ENCODE measurements at regions not wholly inside any gene's neighbourhood (a gene's known extent, or its start where the extent isn't known, plus 50 kb on each side); places are given as distances from the start of the nearest gene placed in this dataset.

DNA sequence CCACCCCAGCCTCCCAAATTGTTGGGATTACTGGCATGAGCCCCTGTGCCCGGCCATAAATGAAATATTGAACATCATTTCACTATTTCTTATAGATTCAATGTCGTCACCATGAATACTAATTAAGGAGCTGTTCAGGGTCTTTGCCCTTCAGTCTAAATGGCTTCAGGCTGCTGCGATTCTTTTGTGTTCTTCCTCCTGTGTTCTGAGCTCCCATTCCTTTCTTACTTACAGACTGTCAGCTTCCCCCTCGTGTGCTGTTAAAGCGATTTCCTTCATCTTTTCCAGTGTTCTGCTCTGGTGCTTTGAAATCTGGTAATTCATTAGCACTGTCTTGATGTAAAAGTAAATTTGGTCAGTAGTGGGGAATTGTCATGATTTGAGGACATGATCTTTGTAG, 63.3 kb upstream of the PRDM1 start:
- Histone ChIP-seq H3K4me2 (ENCODE audit: low read depth, low read length) (no peak overlapping the region), H4K20me1 (ENCODE audit: insufficient read depth, low read length) (no peaks in the 10 kb centered on the region), H3K27me3 (ENCODE audit: control insufficient read depth in 1 of 2, insufficient read depth in 2 of 2, low read length in 2 of 2) (peaks cover 0 to 19% of the 10 kb centered on the region in 2 experiments; a peak in 2 of 5 replicates), H2AFZ (ENCODE audit: low read length) (no peak overlapping the region), H3K36me3 (replicated peaks in 1 of 2; ENCODE audit: control insufficient read depth in 1 of 2, insufficient read depth in 2 of 2, low read length in 2 of 2) (no peaks in the 10 kb centered on the region), H3K4me3 (replicated peaks in 1 of 3; ENCODE audit: insufficient read depth in 1 of 3, low read depth in 2 of 3, low read length in 3 of 3) (no peak overlapping the region), H3K79me2 (ENCODE audit: insufficient read depth, low read length) (no peaks in the 10 kb centered on the region), H3K4me1 (ENCODE audit: insufficient read depth, low read length) (no peaks in the 10 kb centered on the region), H3K27ac (ENCODE audit: extremely low read length, insufficient read depth, low read length) (no peak overlapping the region), H3K9me3 (ENCODE audit: low read length) (no peaks in the 10 kb centered on the region), H3K9ac (ENCODE audit: insufficient read depth, low read depth, low read length) (no peak overlapping the region)
- intact Hi-C loops (cut with micrococcal nuclease; ENCODE audit: unreplicated experiment) (no loop called here), in situ Hi-C loops (cut with HindIII; ENCODE audit: extremely low pct_ligation_motif_present, low pct_unique_long_range_greater_than_20kb) (no loop called here)
- ATAC-seq (no peak), FAIRE-seq (no peak), DNase-seq (ENCODE audit: low spot score) (no peak)
- 4% methylated on average over 5 of the region's 5 CpGs for WGBS (ENCODE audit: low lambda C conversion rate)
- CTCF ChIA-PET (ENCODE audit: low intra/inter-chr PET ratio, low total read pairs), result no interaction called here
- POLR2A ChIA-PET, result no interaction called here
- BruUV-seq (replicated peaks), result no TSS peak
- no peak for TF ChIP-seq MIER3 (CRISPR knock-in tag; IDR thresholded peaks at IDR 0.05; ENCODE audit: borderline replicate concordance)
- no peak for TF ChIP-seq GLI4 (CRISPR knock-in tag; IDR thresholded peaks at IDR 0.05; ENCODE audit: borderline replicate concordance)
- no peak for TF ChIP-seq FOXM1 (CRISPR knock-in tag; IDR thresholded peaks at IDR 0.05)
- TF ChIP-seq ZBTB3 (CRISPR knock-in tag; IDR thresholded peaks at IDR 0.05; ENCODE audit: borderline replicate concordance, low read depth), result no peak
- no peak for TF ChIP-seq ZNF563 (CRISPR knock-in tag; IDR thresholded peaks at IDR 0.05)
- TF ChIP-seq RFXAP (CRISPR knock-in tag; IDR thresholded peaks at IDR 0.05; ENCODE audit: borderline replicate concordance), result no peak
- no peak for TF ChIP-seq ZKSCAN1 (IDR thresholded peaks at IDR 0.05; ENCODE audit: low read length)
- no peak for TF ChIP-seq DDIT3 (CRISPR knock-in tag; IDR thresholded peaks at IDR 0.05)
- TF ChIP-seq ZNF382 (CRISPR knock-in tag; IDR thresholded peaks at IDR 0.05; ENCODE audit: borderline replicate concordance), result no peak
- TF ChIP-seq, protein P1, sequence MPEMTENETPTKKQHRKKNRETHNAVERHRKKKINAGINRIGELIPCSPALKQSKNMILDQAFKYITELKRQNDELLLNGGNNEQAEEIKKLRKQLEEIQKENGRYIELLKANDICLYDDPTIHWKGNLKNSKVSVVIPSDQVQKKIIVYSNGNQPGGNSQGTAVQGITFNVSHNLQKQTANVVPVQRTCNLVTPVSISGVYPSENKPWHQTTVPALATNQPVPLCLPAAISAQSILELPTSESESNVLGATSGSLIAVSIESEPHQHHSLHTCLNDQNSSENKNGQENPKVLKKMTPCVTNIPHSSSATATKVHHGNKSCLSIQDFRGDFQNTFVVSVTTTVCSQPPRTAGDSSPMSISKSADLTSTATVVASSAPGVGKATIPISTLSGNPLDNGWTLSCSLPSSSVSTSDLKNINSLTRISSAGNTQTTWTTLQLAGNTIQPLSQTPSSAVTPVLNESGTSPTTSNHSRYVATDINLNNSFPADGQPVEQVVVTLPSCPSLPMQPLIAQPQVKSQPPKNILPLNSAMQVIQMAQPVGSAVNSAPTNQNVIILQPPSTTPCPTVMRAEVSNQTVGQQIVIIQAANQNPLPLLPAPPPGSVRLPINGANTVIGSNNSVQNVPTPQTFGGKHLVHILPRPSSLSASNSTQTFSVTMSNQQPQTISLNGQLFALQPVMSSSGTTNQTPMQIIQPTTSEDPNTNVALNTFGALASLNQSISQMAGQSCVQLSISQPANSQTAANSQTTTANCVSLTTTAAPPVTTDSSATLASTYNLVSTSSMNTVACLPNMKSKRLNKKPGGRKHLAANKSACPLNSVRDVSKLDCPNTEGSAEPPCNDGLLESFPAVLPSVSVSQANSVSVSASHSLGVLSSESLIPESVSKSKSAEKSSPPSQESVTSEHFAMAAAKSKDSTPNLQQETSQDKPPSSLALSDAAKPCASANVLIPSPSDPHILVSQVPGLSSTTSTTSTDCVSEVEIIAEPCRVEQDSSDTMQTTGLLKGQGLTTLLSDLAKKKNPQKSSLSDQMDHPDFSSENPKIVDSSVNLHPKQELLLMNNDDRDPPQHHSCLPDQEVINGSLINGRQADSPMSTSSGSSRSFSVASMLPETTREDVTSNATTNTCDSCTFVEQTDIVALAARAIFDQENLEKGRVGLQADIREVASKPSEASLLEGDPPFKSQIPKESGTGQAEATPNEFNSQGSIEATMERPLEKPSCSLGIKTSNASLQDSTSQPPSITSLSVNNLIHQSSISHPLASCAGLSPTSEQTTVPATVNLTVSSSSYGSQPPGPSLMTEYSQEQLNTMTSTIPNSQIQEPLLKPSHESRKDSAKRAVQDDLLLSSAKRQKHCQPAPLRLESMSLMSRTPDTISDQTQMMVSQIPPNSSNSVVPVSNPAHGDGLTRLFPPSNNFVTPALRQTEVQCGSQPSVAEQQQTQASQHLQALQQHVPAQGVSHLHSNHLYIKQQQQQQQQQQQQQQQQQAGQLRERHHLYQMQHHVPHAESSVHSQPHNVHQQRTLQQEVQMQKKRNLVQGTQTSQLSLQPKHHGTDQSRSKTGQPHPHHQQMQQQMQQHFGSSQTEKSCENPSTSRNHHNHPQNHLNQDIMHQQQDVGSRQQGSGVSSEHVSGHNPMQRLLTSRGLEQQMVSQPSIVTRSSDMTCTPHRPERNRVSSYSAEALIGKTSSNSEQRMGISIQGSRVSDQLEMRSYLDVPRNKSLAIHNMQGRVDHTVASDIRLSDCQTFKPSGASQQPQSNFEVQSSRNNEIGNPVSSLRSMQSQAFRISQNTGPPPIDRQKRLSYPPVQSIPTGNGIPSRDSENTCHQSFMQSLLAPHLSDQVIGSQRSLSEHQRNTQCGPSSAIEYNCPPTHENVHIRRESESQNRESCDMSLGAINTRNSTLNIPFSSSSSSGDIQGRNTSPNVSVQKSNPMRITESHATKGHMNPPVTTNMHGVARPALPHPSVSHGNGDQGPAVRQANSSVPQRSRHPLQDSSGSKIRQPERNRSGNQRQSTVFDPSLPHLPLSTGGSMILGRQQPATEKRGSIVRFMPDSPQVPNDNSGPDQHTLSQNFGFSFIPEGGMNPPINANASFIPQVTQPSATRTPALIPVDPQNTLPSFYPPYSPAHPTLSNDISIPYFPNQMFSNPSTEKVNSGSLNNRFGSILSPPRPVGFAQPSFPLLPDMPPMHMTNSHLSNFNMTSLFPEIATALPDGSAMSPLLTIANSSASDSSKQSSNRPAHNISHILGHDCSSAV (CRISPR knock-in tag; IDR thresholded peaks at IDR 0.05; ENCODE audit: borderline replicate concordance), result no peak
- no peak for TF ChIP-seq ZNF605 (CRISPR knock-in tag; IDR thresholded peaks at IDR 0.05)
- TF ChIP-seq SRSF4 (IDR thresholded peaks at IDR 0.05; ENCODE audit: low read depth, low read length, poor library complexity, severe bottlenecking), result no peak
- TF ChIP-seq, protein P2, sequence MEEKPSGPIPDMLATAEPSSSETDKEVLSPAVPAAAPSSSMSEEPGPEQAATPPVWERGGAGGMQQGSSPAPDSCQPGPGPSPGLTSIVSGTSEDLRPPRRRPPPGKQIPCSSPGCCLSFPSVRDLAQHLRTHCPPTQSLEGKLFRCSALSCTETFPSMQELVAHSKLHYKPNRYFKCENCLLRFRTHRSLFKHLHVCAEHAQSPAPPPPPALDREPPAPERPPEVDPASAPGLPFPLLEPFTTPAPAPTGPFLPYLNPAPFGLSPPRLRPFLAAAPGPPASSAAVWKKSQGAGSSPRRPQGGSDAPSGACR (CRISPR knock-in tag; IDR thresholded peaks at IDR 0.05), result no peak
- no peak for TF ChIP-seq PLRG1 (conservative IDR thresholded peaks at IDR 0.05)
- TF ChIP-seq CREB3 (CRISPR knock-in tag; IDR thresholded peaks at IDR 0.05), result no peak
- no peak for TF ChIP-seq ZZZ3 (CRISPR knock-in tag; IDR thresholded peaks at IDR 0.05; ENCODE audit: borderline replicate concordance)
